ENCODE measurements at regions not wholly inside any gene's neighbourhood (a gene's known extent, or its start where the extent isn't known, plus 50 kb on each side); places are given as distances from the start of the nearest gene placed in this dataset.

GRCh38 chr3:111470032-111470431 lies 72.0 kb upstream of the CD96 start:
- Histone ChIP-seq H3K4me2 (ENCODE audit: extremely low read depth, insufficient read depth, low read length) (no peak overlapping the region), H3K27ac (ENCODE audit: insufficient read depth, low read length) (no peak overlapping the region)

DNA sequence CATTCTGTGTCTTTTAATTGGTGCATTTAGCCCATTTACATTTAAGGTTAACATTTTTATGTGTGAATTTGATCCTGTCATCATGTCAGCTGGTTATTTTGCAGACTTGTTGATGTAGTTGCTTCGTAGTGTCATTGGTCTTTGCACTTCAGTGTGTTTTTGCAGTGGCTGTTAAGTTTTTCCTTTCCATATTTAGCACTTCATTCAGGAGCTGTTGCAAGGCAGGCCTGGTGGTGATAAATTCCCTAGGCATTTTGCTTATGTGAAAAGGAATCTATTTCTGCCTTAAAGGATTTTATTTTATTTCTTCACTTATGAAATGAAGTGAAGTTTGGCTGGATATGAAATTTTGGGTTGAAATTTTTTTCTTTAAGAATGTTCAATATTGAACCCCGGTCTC lies 70.2 kb upstream of the CD96 start:
- no peaks in the 10 kb centered on the region for H3K9me3 ChIP-seq (ENCODE audit: control insufficient read depth, insufficient read depth, low read depth, low read length)
- TF ChIP-seq EZH2 (IDR thresholded peaks at IDR 0.05; ENCODE audit: low read length, missing control alignments) (no peak), CTCF (conservative IDR thresholded peaks at IDR 0.05 in 1 of 2, IDR thresholded peaks at IDR 0.05 in 1 of 2; ENCODE audit: low read depth in 1 of 2, low read length in 2 of 2) (no peak)
- no peak overlapping the region for H2AFZ ChIP-seq (ENCODE audit: low read length)
- H3K27me3 ChIP-seq (ENCODE audit: control insufficient read depth, insufficient read depth, low read length): no peaks in the 10 kb centered on the region
- no peak overlapping the region for H3K9ac ChIP-seq (ENCODE audit: insufficient read depth, low read length)
- H3K79me2 ChIP-seq (ENCODE audit: control insufficient read depth, insufficient read depth, low read length): no peaks in the 10 kb centered on the region
- H3K4me2 ChIP-seq (ENCODE audit: extremely low read depth, insufficient read depth, low read length): no peak overlapping the region
- no peaks in the 10 kb centered on the region for H3K36me3 ChIP-seq (ENCODE audit: control insufficient read depth, insufficient read depth, low read length)
- H3K27ac ChIP-seq (ENCODE audit: insufficient read depth, low read length): no peak overlapping the region
- peak in 1 of 2 donors; percentile 8 for DNase-seq (ENCODE audit: low read depth in 2 of 2)
- H3K4me3 ChIP-seq (replicated peaks in 1 of 4; ENCODE audit: control extremely low read depth in 1 of 4, insufficient read depth in 1 of 4, low read depth in 3 of 4, low read length in 4 of 4): no peak overlapping the region
- no peaks in the 10 kb centered on the region for H3K4me1 ChIP-seq (ENCODE audit: control insufficient read depth, extremely low read depth, insufficient read depth, low read length)
- no peaks in the 10 kb centered on the region for H4K20me1 ChIP-seq (ENCODE audit: control insufficient read depth, extremely low read depth, insufficient read depth, low read length)

More at GRCh38 chr3:111470032-111470431, 72.0 kb upstream of the CD96 start:
- H3K79me2 ChIP-seq (ENCODE audit: control insufficient read depth, insufficient read depth, low read length): no peaks in the 10 kb centered on the region
- no peaks in the 10 kb centered on the region for H3K27me3 ChIP-seq (ENCODE audit: control insufficient read depth, insufficient read depth, low read length)
- no peaks in the 10 kb centered on the region for H4K20me1 ChIP-seq (ENCODE audit: control insufficient read depth, extremely low read depth, insufficient read depth, low read length)
- H3K9ac ChIP-seq (ENCODE audit: insufficient read depth, low read length): no peak overlapping the region
- no peak overlapping the region for H2AFZ ChIP-seq (ENCODE audit: low read length)
- no peak for TF ChIP-seq CTCF (conservative IDR thresholded peaks at IDR 0.05 in 1 of 2, IDR thresholded peaks at IDR 0.05 in 1 of 2; ENCODE audit: low read depth in 1 of 2, low read length in 2 of 2)
- TF ChIP-seq EZH2 (IDR thresholded peaks at IDR 0.05; ENCODE audit: low read length, missing control alignments): no peak
- no peak for DNase-seq (ENCODE audit: low read depth in 2 of 2)
- H3K9me3 ChIP-seq (ENCODE audit: control insufficient read depth, insufficient read depth, low read depth, low read length): no peaks in the 10 kb centered on the region
- H3K4me1 ChIP-seq (ENCODE audit: control insufficient read depth, extremely low read depth, insufficient read depth, low read length): no peaks in the 10 kb centered on the region
- H3K36me3 ChIP-seq (ENCODE audit: control insufficient read depth, insufficient read depth, low read length): no peaks in the 10 kb centered on the region
- H3K4me3 ChIP-seq (replicated peaks in 1 of 4; ENCODE audit: control extremely low read depth in 1 of 4, insufficient read depth in 1 of 4, low read depth in 3 of 4, low read length in 4 of 4): no peak overlapping the region

- no peak overlapping the region for H3K27ac ChIP-seq (ENCODE audit: insufficient read depth, low read length)
- DNase-seq (ENCODE audit: low read depth in 2 of 2): no peak
- H3K9ac ChIP-seq (ENCODE audit: insufficient read depth, low read length): no peak overlapping the region
- H3K79me2 ChIP-seq (ENCODE audit: control insufficient read depth, insufficient read depth, low read length): no peaks in the 10 kb centered on the region
- no peaks in the 10 kb centered on the region for H4K20me1 ChIP-seq (ENCODE audit: control insufficient read depth, extremely low read depth, insufficient read depth, low read length)
- H2AFZ ChIP-seq (ENCODE audit: low read length): no peak overlapping the region
- H3K9me3 ChIP-seq (ENCODE audit: control insufficient read depth, insufficient read depth, low read depth, low read length): no peaks in the 10 kb centered on the region
- H3K4me1 ChIP-seq (ENCODE audit: control insufficient read depth, extremely low read depth, insufficient read depth, low read length): no peaks in the 10 kb centered on the region
- H3K4me2 ChIP-seq (ENCODE audit: extremely low read depth, insufficient read depth, low read length): no peak overlapping the region
- H3K4me3 ChIP-seq (replicated peaks in 1 of 4; ENCODE audit: control extremely low read depth in 1 of 4, insufficient read depth in 1 of 4, low read depth in 3 of 4, low read length in 4 of 4): no peak overlapping the region
- TF ChIP-seq CTCF (conservative IDR thresholded peaks at IDR 0.05 in 1 of 2, IDR thresholded peaks at IDR 0.05 in 1 of 2; ENCODE audit: low read depth in 1 of 2, low read length in 2 of 2) (no peak), EZH2 (IDR thresholded peaks at IDR 0.05; ENCODE audit: low read length, missing control alignments) (no peak)
- no peaks in the 10 kb centered on the region for H3K36me3 ChIP-seq (ENCODE audit: control insufficient read depth, insufficient read depth, low read length)
- H3K27me3 ChIP-seq (ENCODE audit: control insufficient read depth, insufficient read depth, low read length): no peaks in the 10 kb centered on the region
These were observed 69.4 kb upstream of the CD96 start for GRCh38 chr3:111472556-111472955.

Data from fibroblast of lung (primary cell).